Mesendoderm (in vitro differentiated cells): ENCODE measurements at regions not wholly inside any gene's neighbourhood (a gene's known extent, or its start where the extent isn't known, plus 50 kb on each side); places are given as distances from the start of the nearest gene placed in this dataset.

ENCODE experiments used
- DNase-seq: peaks from one replicate; pipeline ENCODE4 v3.0.0; 2013
- H2AK5ac ChIP-seq: 2 replicates; pipeline ENCODE4 v1.6.1; 2013; ENCODE audit warnings: low read length, inconsistent platforms
- H2BK120ac ChIP-seq: 2 replicates; pipeline ENCODE4 v1.6.1; 2013; ENCODE audit warnings: low read depth, mild to moderate bottlenecking, low read length, moderate library complexity, mixed read lengths
- H2BK15ac ChIP-seq: replicated peaks from 2 replicates; pipeline ENCODE4 v1.6.1; 2013; ENCODE audit warnings: low read depth, mild to moderate bottlenecking, moderate library complexity
- H2BK5ac ChIP-seq: 2 replicates; pipeline ENCODE4 v1.6.1; 2013; ENCODE audit warnings: low read length, inconsistent platforms
- H3K18ac ChIP-seq: 2 replicates; pipeline ENCODE4 v1.6.1; 2013; ENCODE audit warnings: mild to moderate bottlenecking, low read length, mixed read lengths
- H3K23ac ChIP-seq: one replicate; pipeline ENCODE4 v1.6.1; 2013; ENCODE audit warnings: low read length
- H3K27ac ChIP-seq: 2 replicates; pipeline ENCODE4 v1.5.1; 2013; ENCODE audit warnings: low read depth, mild to moderate bottlenecking, inconsistent platforms, low read length, moderate library complexity
- H3K27me3 ChIP-seq: 2 replicates; pipeline ENCODE4 v1.6.1; 2013; ENCODE audit warnings: low read length, control low read depth, mild to moderate bottlenecking, inconsistent platforms; ENCODE audit not compliant: insufficient read depth, poor library complexity
- H3K36me3 ChIP-seq: 2 replicates; pipeline ENCODE4 v1.6.1; 2013; ENCODE audit warnings: low read length, inconsistent platforms; ENCODE audit not compliant: control insufficient read depth, insufficient read depth
- H3K4ac ChIP-seq: one replicate; pipeline ENCODE4 v1.6.1; 2013; ENCODE audit warnings: low read depth, mild to moderate bottlenecking, low read length, moderate library complexity
- H3K4me1 ChIP-seq: 2 replicates; pipeline ENCODE4 v1.6.1; 2013; ENCODE audit warnings: low read depth, low read length, inconsistent platforms; ENCODE audit not compliant: control insufficient read depth
- H3K4me2 ChIP-seq: 2 replicates; pipeline ENCODE4 v1.6.1; 2013; ENCODE audit warnings: low read length
- H3K4me3 ChIP-seq: 2 replicates; pipeline ENCODE4 v1.5.1; 2013; ENCODE audit warnings: mild to moderate bottlenecking, low read length
- H3K56ac ChIP-seq: one replicate; pipeline ENCODE4 v1.6.1; 2013; ENCODE audit warnings: low read length
- H3K79me1 ChIP-seq: 2 replicates; pipeline ENCODE4 v1.6.1; 2013; ENCODE audit warnings: low read length, inconsistent platforms
- H3K79me2 ChIP-seq: 2 replicates; pipeline ENCODE4 v1.6.1; 2013; ENCODE audit warnings: mild to moderate bottlenecking, low read length; ENCODE audit not compliant: control insufficient read depth, insufficient read depth
- H3K9ac ChIP-seq: 2 replicates; pipeline ENCODE4 v1.6.1; 2013; ENCODE audit warnings: low read length, inconsistent platforms
- H4K5ac ChIP-seq: one replicate; pipeline ENCODE4 v1.6.1; 2013; ENCODE audit warnings: low read length
- H4K8ac ChIP-seq: one replicate; pipeline ENCODE4 v1.6.1; 2013; ENCODE audit warnings: low read depth, mild to moderate bottlenecking, control low read depth, low read length, moderate library complexity
- WGBS: extraction: QIAGEN DNeasy Blood & Tissue Kit; methylation state at CpG from one replicate; pipeline ENCODE4 v1.1.7; 2013; ENCODE audit warnings: low lambda C conversion rate, missing lambda C conversion rate; ENCODE audit not compliant: insufficient coverage; ENCODE audit errors: extremely low coverage; 5-methylcytosine and 5-hydroxymethylcytosine counted together

- Histone ChIP-seq H3K36me3 (no peaks in the 10 kb centered on the region), H3K9ac (no peak overlapping the region), H2BK5ac (no peak overlapping the region), H3K4me1 (no peaks in the 10 kb centered on the region), H2BK120ac (no peak overlapping the region), H3K27ac (no peak overlapping the region), H2BK15ac (no peak overlapping the region), H3K4me3 (no peak overlapping the region), H4K5ac (no peak overlapping the region), H3K4me2 (no peak overlapping the region), H3K23ac (no peak overlapping the region), H3K18ac (no peak overlapping the region), H3K27me3 (no peaks in the 10 kb centered on the region), H3K79me2 (no peaks in the 10 kb centered on the region), H3K4ac (no peak overlapping the region), H2AK5ac (no peak overlapping the region), H3K56ac (no peak overlapping the region), H3K79me1 (no peaks in the 10 kb centered on the region), H4K8ac (no peak overlapping the region)
- DNase-seq = peak; percentile 55
- no CpG with 5 or more reads among the region's 11 CpGs for WGBS
Observed at GRCh38 chr6:97668716-97669115, 385.7 kb upstream of the MMS22L start.

- H2AK5ac ChIP-seq = no peak overlapping the region
- no peaks in the 10 kb centered on the region for H3K4me1 ChIP-seq
- H4K8ac ChIP-seq = no peak overlapping the region
- WGBS = no CpG with 5 or more reads among the region's 15 CpGs
- H3K36me3 ChIP-seq = no peaks in the 10 kb centered on the region
- H4K5ac ChIP-seq = no peak overlapping the region
- H3K4me3 ChIP-seq = no peak overlapping the region
- no peak overlapping the region for H2BK5ac ChIP-seq
- H3K27ac ChIP-seq = no peak overlapping the region
- H3K18ac ChIP-seq = no peak overlapping the region
- H3K27me3 ChIP-seq = no peaks in the 10 kb centered on the region
- DNase-seq = peak; percentile 74
- peak overlapping the region; percentile 4 for H3K4me2 ChIP-seq
- no peaks in the 10 kb centered on the region for H3K79me1 ChIP-seq
- no peak overlapping the region for H3K4ac ChIP-seq
- no peaks in the 10 kb centered on the region for H3K79me2 ChIP-seq
- no peak overlapping the region for H3K9ac ChIP-seq
- H2BK120ac ChIP-seq = no peak overlapping the region
- no peak overlapping the region for H3K23ac ChIP-seq
- H3K56ac ChIP-seq = no peak overlapping the region
- no peak overlapping the region for H2BK15ac ChIP-seq
Observed at GRCh38 chr6:97669191-97670031, 386.4 kb upstream of the MMS22L start.

- H2BK120ac ChIP-seq = no peak overlapping the region
- no peak overlapping the region for H3K9ac ChIP-seq
- H2BK5ac ChIP-seq = no peak overlapping the region
- no peaks in the 10 kb centered on the region for H3K36me3 ChIP-seq
- H3K18ac ChIP-seq = no peak overlapping the region
- H3K4me3 ChIP-seq = no peak overlapping the region
- H3K56ac ChIP-seq = no peak overlapping the region
- no peaks in the 10 kb centered on the region for H3K79me1 ChIP-seq
- no peak overlapping the region for H3K4me2 ChIP-seq
- H3K4ac ChIP-seq = no peak overlapping the region
- H4K5ac ChIP-seq = no peak overlapping the region
- H3K27ac ChIP-seq = no peak overlapping the region
- H3K79me2 ChIP-seq = no peaks in the 10 kb centered on the region
- H3K23ac ChIP-seq = no peak overlapping the region
- no peak overlapping the region for H2BK15ac ChIP-seq
- H2AK5ac ChIP-seq = no peak overlapping the region
- DNase-seq = peak; percentile 17
- no peaks in the 10 kb centered on the region for H3K27me3 ChIP-seq
- no CpG with 5 or more reads among the region's 3 CpGs for WGBS
- no peak overlapping the region for H4K8ac ChIP-seq
- H3K4me1 ChIP-seq = no peaks in the 10 kb centered on the region
Observed at GRCh38 chr6:97674802-97675201, 391.8 kb upstream of the MMS22L start.

GRCh38 chr6:97677626-97678025 is 394.6 kb upstream of the MMS22L start:
- H3K4me3 ChIP-seq = no peak overlapping the region
- no peak overlapping the region for H4K8ac ChIP-seq
- no peak for DNase-seq
- H3K27me3 ChIP-seq = no peaks in the 10 kb centered on the region
- WGBS = no CpG with 5 or more reads among the region's 2 CpGs
- no peaks in the 10 kb centered on the region for H3K36me3 ChIP-seq
- no peak overlapping the region for H4K5ac ChIP-seq
- H3K18ac ChIP-seq = no peak overlapping the region
- no peak overlapping the region for H2BK5ac ChIP-seq
- H3K56ac ChIP-seq = no peak overlapping the region
- H3K4me1 ChIP-seq = no peaks in the 10 kb centered on the region
- no peaks in the 10 kb centered on the region for H3K79me1 ChIP-seq
- H3K4me2 ChIP-seq = no peak overlapping the region
- H2AK5ac ChIP-seq = no peak overlapping the region
- H3K27ac ChIP-seq = no peak overlapping the region
- H2BK15ac ChIP-seq = no peak overlapping the region
- no peak overlapping the region for H2BK120ac ChIP-seq
- H3K4ac ChIP-seq = no peak overlapping the region
- H3K9ac ChIP-seq = no peak overlapping the region
- H3K79me2 ChIP-seq = no peaks in the 10 kb centered on the region
- no peak overlapping the region for H3K23ac ChIP-seq

GRCh38 chr6:97687916-97688315 is 404.9 kb upstream of the MMS22L start:
- Histone ChIP-seq H3K4me1 (no peaks in the 10 kb centered on the region), H3K79me2 (no peaks in the 10 kb centered on the region), H2BK15ac (no peak overlapping the region), H3K56ac (no peak overlapping the region), H3K4me2 (no peak overlapping the region), H3K9ac (no peak overlapping the region), H2BK120ac (no peak overlapping the region), H3K27me3 (no peaks in the 10 kb centered on the region), H3K18ac (no peak overlapping the region), H3K79me1 (no peaks in the 10 kb centered on the region), H3K4me3 (no peak overlapping the region), H4K8ac (no peak overlapping the region), H3K27ac (no peak overlapping the region), H3K4ac (no peak overlapping the region), H2BK5ac (no peak overlapping the region), H2AK5ac (no peak overlapping the region), H3K36me3 (no peaks in the 10 kb centered on the region), H3K23ac (no peak overlapping the region), H4K5ac (no peak overlapping the region)
- DNase-seq = no peak
- 100% methylated on average over 1 of the region's 2 CpGs for WGBS
